ENCODE measurements at regions not wholly inside any gene's neighbourhood (a gene's known extent, or its start where the extent isn't known, plus 50 kb on each side); places are given as distances from the start of the nearest gene placed in this dataset.
"Not testable (repeated sequence)": the region's sequence is repeated elsewhere in the genome, so short reads cannot be mapped to it uniquely, and the experiment has no call there.

- H3K4me3 ChIP-seq (ENCODE audit: low read depth in 1 of 3, low read length in 3 of 3); H3K27me3 ChIP-seq (ENCODE audit: control insufficient read depth in 3 of 3, insufficient read depth in 3 of 3, low read length in 3 of 3); DNase-seq; H3K9me3 ChIP-seq (ENCODE audit: control insufficient read depth in 2 of 2, insufficient read depth in 1 of 2, low read depth in 1 of 2, low read length in 1 of 2); FAIRE-seq; H3K27ac ChIP-seq (ENCODE audit: low read depth in 1 of 3, low read length in 2 of 3); H3K4me1 ChIP-seq (ENCODE audit: control insufficient read depth in 3 of 3, insufficient read depth in 2 of 3, low read depth in 1 of 3, low read length in 2 of 3); H3K36me3 ChIP-seq (ENCODE audit: control insufficient read depth in 3 of 3, insufficient read depth in 2 of 3, low read depth in 1 of 3, low read length in 3 of 3): not testable (repeated sequence)
- WGBS, 3 donors: 54 to 89% (median 60%) methylated on average over 1 of the region's 1 CpG
Observed at GRCh38 chr7:150077543-150077942, 203.8 kb downstream of the ATP6V0E2 start.

DNA sequence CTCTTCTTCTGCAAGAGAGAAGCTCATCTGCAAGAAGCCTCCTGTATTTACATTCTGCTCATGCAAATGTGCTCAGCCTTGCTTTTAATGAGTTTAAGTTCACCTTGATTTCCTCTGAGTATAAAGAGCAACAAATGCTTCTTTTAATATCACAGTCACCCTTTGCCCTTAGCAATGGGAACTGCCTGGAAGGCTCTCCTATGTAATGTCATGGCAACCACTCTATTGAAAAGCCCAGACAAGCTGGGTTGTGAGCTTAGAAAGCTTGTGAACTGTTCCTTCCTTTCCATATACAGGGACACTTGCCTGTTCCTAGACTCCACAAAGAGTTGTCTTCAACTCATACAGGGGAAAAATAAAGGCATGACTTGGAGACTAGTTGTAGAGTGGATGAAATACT, 208.1 kb downstream of the ATP6V0E2 start:
- DNase-seq; H3K9me3 ChIP-seq (ENCODE audit: control insufficient read depth in 2 of 2, insufficient read depth in 1 of 2, low read depth in 1 of 2, low read length in 1 of 2); H3K27ac ChIP-seq (ENCODE audit: low read depth in 1 of 3, low read length in 2 of 3); H3K27me3 ChIP-seq (ENCODE audit: control insufficient read depth in 3 of 3, insufficient read depth in 3 of 3, low read length in 3 of 3); H3K4me3 ChIP-seq (ENCODE audit: low read depth in 1 of 3, low read length in 3 of 3); FAIRE-seq; H3K36me3 ChIP-seq (ENCODE audit: control insufficient read depth in 3 of 3, insufficient read depth in 2 of 3, low read depth in 1 of 3, low read length in 3 of 3); H3K4me1 ChIP-seq (ENCODE audit: control insufficient read depth in 3 of 3, insufficient read depth in 2 of 3, low read depth in 1 of 3, low read length in 2 of 3): not testable (repeated sequence)

DNA sequence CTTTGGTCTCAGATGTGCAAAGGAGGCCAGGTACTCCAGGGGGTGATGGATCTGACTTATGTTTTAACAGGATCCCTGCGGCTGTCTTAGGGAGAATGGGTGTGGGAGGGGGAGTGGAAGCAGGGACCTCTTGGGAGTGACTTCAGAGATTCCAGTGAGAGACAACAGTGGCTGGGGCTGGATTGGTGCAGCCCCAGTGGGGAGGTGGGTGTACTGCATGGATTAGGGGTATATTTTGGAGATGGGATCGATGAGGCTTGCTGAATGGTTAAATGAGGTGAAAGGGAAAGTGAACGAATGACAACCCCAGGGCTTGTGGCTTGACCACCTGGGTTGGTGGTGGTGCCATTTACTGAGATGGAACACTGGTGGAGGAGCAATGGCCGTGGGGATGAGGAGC, 211.0 kb downstream of the ATP6V0E2 start:
- H3K36me3 ChIP-seq (ENCODE audit: control insufficient read depth in 3 of 3, insufficient read depth in 2 of 3, low read depth in 1 of 3, low read length in 3 of 3); H3K9me3 ChIP-seq (ENCODE audit: control insufficient read depth in 2 of 2, insufficient read depth in 1 of 2, low read depth in 1 of 2, low read length in 1 of 2); DNase-seq; H3K27me3 ChIP-seq (ENCODE audit: control insufficient read depth in 3 of 3, insufficient read depth in 3 of 3, low read length in 3 of 3); H3K4me1 ChIP-seq (ENCODE audit: control insufficient read depth in 3 of 3, insufficient read depth in 2 of 3, low read depth in 1 of 3, low read length in 2 of 3); H3K4me3 ChIP-seq (ENCODE audit: low read depth in 1 of 3, low read length in 3 of 3); H3K27ac ChIP-seq (ENCODE audit: low read depth in 1 of 3, low read length in 2 of 3); FAIRE-seq: not testable (repeated sequence)
- WGBS, 3 donors: 89 to 95% (median 90%) methylated on average over 4 of the region's 4 CpGs

- not testable (repeated sequence) for H3K4me3 ChIP-seq (ENCODE audit: low read depth in 1 of 3, low read length in 3 of 3); DNase-seq; FAIRE-seq; H3K9me3 ChIP-seq (ENCODE audit: control insufficient read depth in 2 of 2, insufficient read depth in 1 of 2, low read depth in 1 of 2, low read length in 1 of 2); H3K36me3 ChIP-seq (ENCODE audit: control insufficient read depth in 3 of 3, insufficient read depth in 2 of 3, low read depth in 1 of 3, low read length in 3 of 3); H3K27me3 ChIP-seq (ENCODE audit: control insufficient read depth in 3 of 3, insufficient read depth in 3 of 3, low read length in 3 of 3); H3K4me1 ChIP-seq (ENCODE audit: control insufficient read depth in 3 of 3, insufficient read depth in 2 of 3, low read depth in 1 of 3, low read length in 2 of 3)
- WGBS, 3 donors: 58 to 82% (median 73%) methylated on average over 4 of the region's 4 CpGs
- H3K27ac ChIP-seq (ENCODE audit: low read depth in 1 of 3, low read length in 2 of 3): peak overlapping the region in 1 of 3 donors; percentile 27
Observed at GRCh38 chr7:150087478-150087877, 213.7 kb downstream of the ATP6V0E2 start.

DNA sequence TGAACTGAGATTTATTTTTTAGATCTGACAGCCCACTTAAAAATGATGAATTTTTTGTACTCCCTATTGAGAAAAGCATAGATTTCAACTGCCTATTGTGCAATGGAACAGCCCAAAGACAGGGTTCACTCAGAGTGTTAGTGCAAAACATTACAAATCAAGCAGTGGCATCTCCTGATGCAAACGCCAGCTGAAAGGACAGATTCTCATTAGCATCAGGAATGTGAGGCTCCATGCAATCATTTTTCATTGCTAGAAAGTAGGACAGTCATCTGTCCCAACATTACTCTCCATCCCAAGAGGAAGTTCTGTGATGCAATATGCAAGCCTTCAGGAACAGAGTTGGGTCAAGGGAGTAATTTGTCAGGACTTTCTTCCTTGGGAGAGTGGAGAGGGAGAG, 215.4 kb downstream of the ATP6V0E2 start:
- FAIRE-seq; DNase-seq; H3K9me3 ChIP-seq (ENCODE audit: control insufficient read depth in 2 of 2, insufficient read depth in 1 of 2, low read depth in 1 of 2, low read length in 1 of 2); H3K36me3 ChIP-seq (ENCODE audit: control insufficient read depth in 3 of 3, insufficient read depth in 2 of 3, low read depth in 1 of 3, low read length in 3 of 3); H3K4me3 ChIP-seq (ENCODE audit: low read depth in 1 of 3, low read length in 3 of 3); H3K4me1 ChIP-seq (ENCODE audit: control insufficient read depth in 3 of 3, insufficient read depth in 2 of 3, low read depth in 1 of 3, low read length in 2 of 3); H3K27me3 ChIP-seq (ENCODE audit: control insufficient read depth in 3 of 3, insufficient read depth in 3 of 3, low read length in 3 of 3); H3K27ac ChIP-seq (ENCODE audit: low read depth in 1 of 3, low read length in 2 of 3): not testable (repeated sequence)
- 49 to 81% (median 73%) methylated on average over 1 of the region's 1 CpG for WGBS, 3 donors

DNA sequence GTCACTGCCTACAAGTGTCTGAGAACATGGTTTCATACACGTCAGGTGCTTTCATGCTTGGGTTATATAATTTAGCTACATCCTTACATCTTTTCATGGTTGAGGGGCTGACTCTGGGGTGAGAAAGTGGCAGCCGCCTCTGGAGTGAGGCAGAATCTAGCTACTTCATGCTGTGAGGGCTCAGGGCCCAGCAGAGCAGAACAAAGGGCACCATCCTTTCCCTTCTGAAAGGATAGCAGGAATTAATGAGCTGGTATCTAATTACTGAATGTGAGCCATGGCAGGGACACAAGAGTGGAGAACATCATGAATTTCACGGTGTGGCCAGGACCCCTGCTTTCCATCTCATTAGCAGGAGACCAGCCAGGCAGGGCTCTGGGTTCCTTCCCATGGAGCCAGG, 217.0 kb downstream of the ATP6V0E2 start:
- WGBS, 3 donors: 75 to 90% (median 89%) methylated on average over 3 of the region's 3 CpGs
- not testable (repeated sequence) for H3K27ac ChIP-seq (ENCODE audit: low read depth in 1 of 3, low read length in 2 of 3); DNase-seq; H3K4me1 ChIP-seq (ENCODE audit: control insufficient read depth in 3 of 3, insufficient read depth in 2 of 3, low read depth in 1 of 3, low read length in 2 of 3); H3K36me3 ChIP-seq (ENCODE audit: control insufficient read depth in 3 of 3, insufficient read depth in 2 of 3, low read depth in 1 of 3, low read length in 3 of 3); FAIRE-seq; H3K9me3 ChIP-seq (ENCODE audit: control insufficient read depth in 2 of 2, insufficient read depth in 1 of 2, low read depth in 1 of 2, low read length in 1 of 2); H3K27me3 ChIP-seq (ENCODE audit: control insufficient read depth in 3 of 3, insufficient read depth in 3 of 3, low read length in 3 of 3); H3K4me3 ChIP-seq (ENCODE audit: low read depth in 1 of 3, low read length in 3 of 3)

- FAIRE-seq; H3K27ac ChIP-seq (ENCODE audit: low read depth in 1 of 3, low read length in 2 of 3); H3K27me3 ChIP-seq (ENCODE audit: control insufficient read depth in 3 of 3, insufficient read depth in 3 of 3, low read length in 3 of 3); DNase-seq; H3K36me3 ChIP-seq (ENCODE audit: control insufficient read depth in 3 of 3, insufficient read depth in 2 of 3, low read depth in 1 of 3, low read length in 3 of 3); H3K9me3 ChIP-seq (ENCODE audit: control insufficient read depth in 2 of 2, insufficient read depth in 1 of 2, low read depth in 1 of 2, low read length in 1 of 2); H3K4me1 ChIP-seq (ENCODE audit: control insufficient read depth in 3 of 3, insufficient read depth in 2 of 3, low read depth in 1 of 3, low read length in 2 of 3); H3K4me3 ChIP-seq (ENCODE audit: low read depth in 1 of 3, low read length in 3 of 3): not testable (repeated sequence)
- WGBS, 3 donors: 64 to 82% (median 70%) methylated on average over 6 of the region's 6 CpGs
Observed at GRCh38 chr7:150093897-150094296, 220.1 kb downstream of the ATP6V0E2 start.

DNA sequence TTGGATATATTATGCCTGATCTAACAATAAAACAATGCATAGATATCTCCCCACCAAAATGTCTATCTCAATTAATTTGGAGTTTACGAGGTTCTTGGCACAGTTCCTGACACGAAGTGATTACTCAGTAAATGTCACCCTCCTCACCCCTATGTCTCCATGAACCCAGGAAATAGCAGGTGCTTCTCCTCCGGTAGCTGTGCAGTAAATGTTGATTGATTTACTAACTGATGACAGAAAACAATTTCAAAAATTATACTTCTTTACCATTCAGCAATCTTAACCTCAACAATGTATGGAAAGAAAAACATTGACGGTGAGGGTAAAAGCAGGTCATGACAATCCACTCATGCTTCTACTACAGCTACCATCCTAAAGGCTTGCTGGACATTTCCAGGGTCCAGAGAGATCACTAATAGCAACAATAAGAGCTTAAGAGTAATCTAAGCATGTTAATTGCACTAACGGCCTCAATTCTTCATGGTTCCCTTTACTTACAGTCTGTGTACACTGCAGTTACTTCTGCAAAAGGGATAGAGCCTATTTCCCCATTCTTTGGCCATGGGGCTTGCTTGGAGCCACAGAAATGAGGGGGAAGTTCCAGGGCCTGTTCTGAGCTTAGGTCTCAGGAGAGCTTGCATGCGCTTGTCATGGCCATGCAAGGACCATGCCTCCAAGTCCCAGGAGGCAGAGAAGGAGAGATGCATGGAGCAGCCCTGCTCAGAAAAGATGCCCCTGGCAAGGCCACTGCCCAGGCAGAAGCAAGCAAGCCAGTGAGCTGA, 222.6 kb downstream of the ATP6V0E2 start:
- FAIRE-seq; H3K9me3 ChIP-seq (ENCODE audit: control insufficient read depth in 2 of 2, insufficient read depth in 1 of 2, low read depth in 1 of 2, low read length in 1 of 2); DNase-seq; H3K4me1 ChIP-seq (ENCODE audit: control insufficient read depth in 3 of 3, insufficient read depth in 2 of 3, low read depth in 1 of 3, low read length in 2 of 3); H3K27ac ChIP-seq (ENCODE audit: low read depth in 1 of 3, low read length in 2 of 3); H3K27me3 ChIP-seq (ENCODE audit: control insufficient read depth in 3 of 3, insufficient read depth in 3 of 3, low read length in 3 of 3); H3K4me3 ChIP-seq (ENCODE audit: low read depth in 1 of 3, low read length in 3 of 3); H3K36me3 ChIP-seq (ENCODE audit: control insufficient read depth in 3 of 3, insufficient read depth in 2 of 3, low read depth in 1 of 3, low read length in 3 of 3): not testable (repeated sequence)
- WGBS, 3 donors: 41 to 59% (median 54%) methylated on average over 6 of the region's 6 CpGs

GRCh38 chr7:150098592-150098991, 224.6 kb upstream of the LRRC61 start:
- H3K27ac ChIP-seq (ENCODE audit: low read depth in 1 of 3, low read length in 2 of 3); FAIRE-seq; DNase-seq; H3K27me3 ChIP-seq (ENCODE audit: control insufficient read depth in 3 of 3, insufficient read depth in 3 of 3, low read length in 3 of 3); H3K36me3 ChIP-seq (ENCODE audit: control insufficient read depth in 3 of 3, insufficient read depth in 2 of 3, low read depth in 1 of 3, low read length in 3 of 3); H3K4me1 ChIP-seq (ENCODE audit: control insufficient read depth in 3 of 3, insufficient read depth in 2 of 3, low read depth in 1 of 3, low read length in 2 of 3); H3K9me3 ChIP-seq (ENCODE audit: control insufficient read depth in 2 of 2, insufficient read depth in 1 of 2, low read depth in 1 of 2, low read length in 1 of 2); H3K4me3 ChIP-seq (ENCODE audit: low read depth in 1 of 3, low read length in 3 of 3): not testable (repeated sequence)
- WGBS, 3 donors: 73 to 85% (median 79%) methylated on average over 6 to 7 of the region's 7 CpGs
